Myocyte (in vitro differentiated cells): ENCODE measurements at regions not wholly inside any gene's neighbourhood (a gene's known extent, or its start where the extent isn't known, plus 50 kb on each side); places are given as distances from the start of the nearest gene placed in this dataset.
"Not testable (repeated sequence)": the region's sequence is repeated elsewhere in the genome, so short reads cannot be mapped to it uniquely, and the experiment has no call there.

Experiments used
- DNase-seq: peaks from one replicate; pipeline ENCODE4 v3.0.0-alpha.2; 2012; ENCODE audit warnings: low read depth

- not testable (repeated sequence) for DNase-seq
These were observed 135.1 kb downstream of the CRLF3 start for GRCh38 chr17:30689266-30690000.

- DNase-seq, result not testable (repeated sequence)
These were observed 137.7 kb downstream of the CRLF3 start for GRCh38 chr17:30686538-30687479.

- DNase-seq, result not testable (repeated sequence)
These were observed 142.2 kb downstream of the CRLF3 start for GRCh38 chr17:30682280-30682679.

GRCh38 chr17:30680681-30681080 is 143.8 kb downstream of the CRLF3 start:
- not testable (repeated sequence) for DNase-seq

GRCh38 chr17:30677550-30678249 is 146.8 kb downstream of the CRLF3 start:
- no peak for DNase-seq

- not testable (repeated sequence) for DNase-seq
These were observed 148.6 kb downstream of the CRLF3 start for GRCh38 chr17:30675777-30676492.

GRCh38 chr17:30669217-30669649 is 155.3 kb downstream of the CRLF3 start:
- not testable (repeated sequence) for DNase-seq

- DNase-seq, result not testable (repeated sequence)
These were observed 155.9 kb downstream of the CRLF3 start for GRCh38 chr17:30668360-30669181.

GRCh38 chr17:30667657-30668359 is 156.7 kb downstream of the CRLF3 start:
- peak; percentile 35 for DNase-seq

- DNase-seq, result not testable (repeated sequence)
These were observed 157.4 kb downstream of the CRLF3 start for GRCh38 chr17:30666838-30667656.

GRCh38 chr17:30663727-30664455 is 160.6 kb downstream of the CRLF3 start:
- DNase-seq, result not testable (repeated sequence)

- DNase-seq, result not testable (repeated sequence)
These were observed 167.3 kb downstream of the CRLF3 start for GRCh38 chr17:30657148-30657547.

GRCh38 chr17:30653038-30653437 is 171.5 kb downstream of the CRLF3 start:
- not testable (repeated sequence) for DNase-seq

- not testable (repeated sequence) for DNase-seq
These were observed 172.9 kb downstream of the GOSR1 start for GRCh38 chr17:30650149-30650548.

- DNase-seq, result not testable (repeated sequence)
These were observed 170.9 kb downstream of the GOSR1 start for GRCh38 chr17:30648015-30648620.

GRCh38 chr17:30645875-30646274 is 168.7 kb downstream of the GOSR1 start:
- not testable (repeated sequence) for DNase-seq

- DNase-seq, result not testable (repeated sequence)
These were observed 167.5 kb downstream of the GOSR1 start for GRCh38 chr17:30644713-30645112.
